ENCODE measurements at regions not wholly inside any gene's neighbourhood (a gene's known extent, or its start where the extent isn't known, plus 50 kb on each side); places are given as distances from the start of the nearest gene placed in this dataset.

- H3K9ac ChIP-seq (ENCODE audit: low read depth in 1 of 2, low read length in 2 of 2): no peak overlapping the region
- 96% methylated on average over 1 of the region's 1 CpG for WGBS
- no peak for DNase-seq (ENCODE audit: low spot score)
- H3K27me3 ChIP-seq (ENCODE audit: control insufficient read depth in 4 of 4, insufficient read depth in 4 of 4, low read length in 3 of 4): no peaks in the 10 kb centered on the region
- TF ChIP-seq HNF4A (conservative IDR thresholded peaks at IDR 0.05) (no peak), ZBTB33 (IDR thresholded peaks at IDR 0.05) (no peak), EGR1 (IDR thresholded peaks at IDR 0.05; ENCODE audit: low read depth in 2 of 2) (no peak), RAD21 (IDR thresholded peaks at IDR 0.05) (no peak), FOXA1 (IDR thresholded peaks at IDR 0.05) (no peak), REST (IDR thresholded peaks at IDR 0.05) (no peak), CTCF (IDR thresholded peaks at IDR 0.05; ENCODE audit: low read depth, low read length, missing input control) (no peak), TAF1 (conservative IDR thresholded peaks at IDR 0.05) (no peak)
- H3K9me3 ChIP-seq (ENCODE audit: control insufficient read depth in 4 of 4, low read length in 3 of 4): no peaks in the 10 kb centered on the region
- no peak overlapping the region for H3K4me3 ChIP-seq (ENCODE audit: low read depth in 1 of 3, low read length in 3 of 3)
- no peaks in the 10 kb centered on the region for H3K4me1 ChIP-seq (ENCODE audit: control insufficient read depth in 4 of 4, insufficient read depth in 4 of 4, low read length in 3 of 4)
- no peak overlapping the region for H3K27ac ChIP-seq (ENCODE audit: low read depth in 1 of 2, low read length in 2 of 2)
- no peaks in the 10 kb centered on the region for H3K36me3 ChIP-seq (ENCODE audit: control insufficient read depth in 4 of 4, insufficient read depth in 3 of 4, low read depth in 1 of 4, low read length in 3 of 4)
Measured at GRCh38 chr18:57942493-57942892, 101.5 kb upstream of the NEDD4L start.

- Histone ChIP-seq H3K36me3 (ENCODE audit: control insufficient read depth in 4 of 4, insufficient read depth in 3 of 4, low read depth in 1 of 4, low read length in 3 of 4) (no peaks in the 10 kb centered on the region), H3K4me1 (ENCODE audit: control insufficient read depth in 4 of 4, insufficient read depth in 4 of 4, low read length in 3 of 4) (no peaks in the 10 kb centered on the region), H3K9ac (ENCODE audit: low read depth in 1 of 2, low read length in 2 of 2) (no peak overlapping the region), H3K27ac (ENCODE audit: low read depth in 1 of 2, low read length in 2 of 2) (no peak overlapping the region), H3K4me3 (ENCODE audit: low read depth in 1 of 3, low read length in 3 of 3) (no peak overlapping the region), H3K9me3 (ENCODE audit: control insufficient read depth in 4 of 4, low read length in 3 of 4) (no peaks in the 10 kb centered on the region), H3K27me3 (ENCODE audit: control insufficient read depth in 4 of 4, insufficient read depth in 4 of 4, low read length in 3 of 4) (no peaks in the 10 kb centered on the region)
- WGBS: 89% methylated on average over 9 of the region's 9 CpGs
- no peak for DNase-seq (ENCODE audit: low spot score)
- TF ChIP-seq MAX (IDR thresholded peaks at IDR 0.05): no peak
- no peak for TF ChIP-seq HNF4G (IDR thresholded peaks at IDR 0.05)
- no peak for TF ChIP-seq HNF4A (conservative IDR thresholded peaks at IDR 0.05)
- TF ChIP-seq REST (IDR thresholded peaks at IDR 0.05): no peak
- TF ChIP-seq GABPA (IDR thresholded peaks at IDR 0.05 in 1 of 2, conservative IDR thresholded peaks at IDR 0.05 in 1 of 2): no peak
- TF ChIP-seq TAF1 (conservative IDR thresholded peaks at IDR 0.05): no peak
- TF ChIP-seq RXRA (IDR thresholded peaks at IDR 0.05): no peak
- no peak for TF ChIP-seq RAD21 (IDR thresholded peaks at IDR 0.05)
- no peak for TF ChIP-seq JUND (IDR thresholded peaks at IDR 0.05)
- no peak for TF ChIP-seq FOXA2 (IDR thresholded peaks at IDR 0.05)
- TF ChIP-seq CTCF (IDR thresholded peaks at IDR 0.05; ENCODE audit: low read depth, low read length, missing input control): no peak
- TF ChIP-seq YY1 (IDR thresholded peaks at IDR 0.05): no peak
- no peak for TF ChIP-seq ZBTB33 (IDR thresholded peaks at IDR 0.05)
Measured at GRCh38 chr18:57941841-57942489, 102.1 kb upstream of the NEDD4L start.

All from liver (tissue), 8 donors.